ENCODE measurements at regions not wholly inside any gene's neighbourhood (a gene's known extent, or its start where the extent isn't known, plus 50 kb on each side); places are given as distances from the start of the nearest gene placed in this dataset.

DNA sequence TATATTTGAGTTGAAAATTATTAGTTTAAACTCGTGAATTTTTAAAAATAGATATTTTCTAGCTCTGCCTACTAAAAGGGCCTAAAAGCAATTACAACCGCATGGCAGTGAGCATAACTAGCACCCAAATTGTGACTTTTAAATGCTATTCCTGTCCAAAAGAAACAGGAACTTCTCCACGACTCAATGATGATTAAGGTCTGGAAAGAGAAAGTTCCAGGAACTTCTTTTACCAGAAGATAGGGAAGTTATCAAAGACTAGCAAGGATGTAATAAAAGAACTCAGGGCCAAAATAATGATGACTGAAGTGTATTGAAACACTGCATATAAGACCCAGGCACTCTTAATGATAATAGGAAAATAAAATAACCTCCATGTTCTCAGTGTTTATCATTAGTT, 313.0 kb downstream of the PLPP3 start:
- ATAC-seq (no peak), DNase-seq (ENCODE audit: low spot score) (no peak), FAIRE-seq (no peak)
- 60% methylated on average over 3 of the region's 3 CpGs for WGBS (ENCODE audit: low lambda C conversion rate)
- no peak overlapping the region for H3K4me3 ChIP-seq (replicated peaks in 1 of 3; ENCODE audit: insufficient read depth in 1 of 3, low read depth in 2 of 3, low read length in 3 of 3)
- H3K36me3 ChIP-seq (replicated peaks in 1 of 2; ENCODE audit: control insufficient read depth in 1 of 2, insufficient read depth in 2 of 2, low read length in 2 of 2): no peaks in the 10 kb centered on the region
- H3K9me3 ChIP-seq (ENCODE audit: low read length): no peaks in the 10 kb centered on the region
- no peak overlapping the region for H2AFZ ChIP-seq (ENCODE audit: low read length)
- no peak overlapping the region for H3K9ac ChIP-seq (ENCODE audit: insufficient read depth, low read depth, low read length)
- H3K4me1 ChIP-seq (ENCODE audit: insufficient read depth, low read length): peaks cover 16% of the 10 kb centered on the region
- CTCF ChIA-PET (ENCODE audit: low intra/inter-chr PET ratio, low total read pairs): no interaction called here
- no peak overlapping the region for H3K27ac ChIP-seq (ENCODE audit: extremely low read length, insufficient read depth, low read length)
- no peaks in the 10 kb centered on the region for H4K20me1 ChIP-seq (ENCODE audit: insufficient read depth, low read length)
- in situ Hi-C loops (cut with HindIII; ENCODE audit: extremely low pct_ligation_motif_present, low pct_unique_long_range_greater_than_20kb) (no loop called here), intact Hi-C loops (cut with micrococcal nuclease; ENCODE audit: unreplicated experiment) (no loop called here)
- POLR2A ChIA-PET: no interaction called here
- TF ChIP-seq ZNF292 (CRISPR knock-in tag; IDR thresholded peaks at IDR 0.05; ENCODE audit: borderline replicate concordance, low read depth) (no peak), MXI1 (IDR thresholded peaks at IDR 0.05; ENCODE audit: borderline replicate concordance, low read depth, low read length) (no peak)
- TF ChIP-seq, protein P1, sequence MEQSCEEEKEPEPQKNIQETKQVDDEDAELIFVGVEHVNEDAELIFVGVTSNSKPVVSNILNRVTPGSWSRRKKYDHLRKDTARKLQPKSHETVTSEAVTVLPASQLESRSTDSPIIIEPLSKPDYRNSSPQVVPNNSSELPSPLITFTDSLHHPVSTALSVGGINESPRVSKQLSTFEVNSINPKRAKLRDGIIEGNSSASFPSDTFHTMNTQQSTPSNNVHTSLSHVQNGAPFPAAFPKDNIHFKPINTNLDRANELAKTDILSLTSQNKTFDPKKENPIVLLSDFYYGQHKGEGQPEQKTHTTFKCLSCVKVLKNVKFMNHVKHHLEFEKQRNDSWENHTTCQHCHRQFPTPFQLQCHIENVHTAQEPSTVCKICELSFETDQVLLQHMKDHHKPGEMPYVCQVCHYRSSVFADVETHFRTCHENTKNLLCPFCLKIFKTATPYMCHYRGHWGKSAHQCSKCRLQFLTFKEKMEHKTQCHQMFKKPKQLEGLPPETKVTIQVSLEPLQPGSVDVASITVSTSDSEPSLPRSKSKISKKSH (CRISPR knock-in tag; IDR thresholded peaks at IDR 0.05; ENCODE audit: borderline replicate concordance): no peak
- TF ChIP-seq, protein P2, sequence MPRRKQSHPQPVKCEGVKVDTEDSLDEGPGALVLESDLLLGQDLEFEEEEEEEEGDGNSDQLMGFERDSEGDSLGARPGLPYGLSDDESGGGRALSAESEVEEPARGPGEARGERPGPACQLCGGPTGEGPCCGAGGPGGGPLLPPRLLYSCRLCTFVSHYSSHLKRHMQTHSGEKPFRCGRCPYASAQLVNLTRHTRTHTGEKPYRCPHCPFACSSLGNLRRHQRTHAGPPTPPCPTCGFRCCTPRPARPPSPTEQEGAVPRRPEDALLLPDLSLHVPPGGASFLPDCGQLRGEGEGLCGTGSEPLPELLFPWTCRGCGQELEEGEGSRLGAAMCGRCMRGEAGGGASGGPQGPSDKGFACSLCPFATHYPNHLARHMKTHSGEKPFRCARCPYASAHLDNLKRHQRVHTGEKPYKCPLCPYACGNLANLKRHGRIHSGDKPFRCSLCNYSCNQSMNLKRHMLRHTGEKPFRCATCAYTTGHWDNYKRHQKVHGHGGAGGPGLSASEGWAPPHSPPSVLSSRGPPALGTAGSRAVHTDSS (CRISPR knock-in tag; conservative IDR thresholded peaks at IDR 0.05): no peak
- H3K4me2 ChIP-seq (ENCODE audit: low read depth, low read length): no peak overlapping the region
- no peaks in the 10 kb centered on the region for H3K27me3 ChIP-seq (ENCODE audit: control insufficient read depth in 1 of 2, insufficient read depth in 2 of 2, low read length in 2 of 2)
- no peaks in the 10 kb centered on the region for H3K79me2 ChIP-seq (ENCODE audit: insufficient read depth, low read length)
- BruUV-seq (replicated peaks): no TSS peak

DNA sequence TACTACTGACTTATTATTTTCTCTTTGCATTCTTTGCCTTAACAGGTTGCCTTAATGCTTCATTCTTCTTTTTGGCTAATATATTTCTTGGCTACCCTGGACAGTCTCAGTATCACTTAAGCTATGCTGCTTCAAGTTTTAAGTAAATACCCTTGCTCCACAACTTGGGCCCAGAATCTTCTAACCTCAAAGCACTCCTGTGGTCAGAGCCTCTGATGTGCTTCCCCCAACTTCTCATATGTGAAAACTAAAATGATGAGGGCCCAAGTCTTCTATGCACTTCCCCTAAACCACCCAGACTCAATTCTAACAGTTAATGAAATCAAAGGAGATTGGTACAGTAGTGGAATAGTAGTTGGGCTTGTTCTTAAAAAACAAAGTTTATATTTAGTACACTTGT, 314.1 kb downstream of the PLPP3 start:
- Histone ChIP-seq H3K9ac (ENCODE audit: insufficient read depth, low read depth, low read length) (no peak overlapping the region), H3K4me3 (replicated peaks in 1 of 3; ENCODE audit: insufficient read depth in 1 of 3, low read depth in 2 of 3, low read length in 3 of 3) (no peak overlapping the region), H3K27me3 (ENCODE audit: control insufficient read depth in 1 of 2, insufficient read depth in 2 of 2, low read length in 2 of 2) (no peaks in the 10 kb centered on the region), H3K79me2 (ENCODE audit: insufficient read depth, low read length) (no peaks in the 10 kb centered on the region), H4K20me1 (ENCODE audit: insufficient read depth, low read length) (no peaks in the 10 kb centered on the region), H2AFZ (ENCODE audit: low read length) (no peak overlapping the region), H3K36me3 (replicated peaks in 1 of 2; ENCODE audit: control insufficient read depth in 1 of 2, insufficient read depth in 2 of 2, low read length in 2 of 2) (no peaks in the 10 kb centered on the region), H3K4me2 (ENCODE audit: low read depth, low read length) (no peak overlapping the region), H3K4me1 (ENCODE audit: insufficient read depth, low read length) (peaks cover 17% of the 10 kb centered on the region), H3K27ac (ENCODE audit: extremely low read length, insufficient read depth, low read length) (no peak overlapping the region), H3K9me3 (ENCODE audit: low read length) (peaks cover 5% of the 10 kb centered on the region; the same call in 1 of the 2 replicates)
- DNase-seq (ENCODE audit: low spot score): no peak
- BruUV-seq (replicated peaks): no TSS peak
- POLR2A ChIA-PET: no interaction called here
- ATAC-seq: no peak
- intact Hi-C loops (cut with micrococcal nuclease; ENCODE audit: unreplicated experiment): no loop called here
- TF ChIP-seq PAWR (CRISPR knock-in tag; IDR thresholded peaks at IDR 0.05; ENCODE audit: borderline replicate concordance): no peak
- no peak for TF ChIP-seq ZNF558 (CRISPR knock-in tag; IDR thresholded peaks at IDR 0.05; ENCODE audit: borderline replicate concordance)
- no peak for TF ChIP-seq SNAI1 (CRISPR knock-in tag; IDR thresholded peaks at IDR 0.05; ENCODE audit: borderline replicate concordance)
- CTCF ChIA-PET (ENCODE audit: low intra/inter-chr PET ratio, low total read pairs): no interaction called here
- in situ Hi-C loops (cut with HindIII; ENCODE audit: extremely low pct_ligation_motif_present, low pct_unique_long_range_greater_than_20kb): no loop called here
- FAIRE-seq: no peak
